ENCODE measurements at regions not wholly inside any gene's neighbourhood (a gene's known extent, or its start where the extent isn't known, plus 50 kb on each side); places are given as distances from the start of the nearest gene placed in this dataset.

DNA sequence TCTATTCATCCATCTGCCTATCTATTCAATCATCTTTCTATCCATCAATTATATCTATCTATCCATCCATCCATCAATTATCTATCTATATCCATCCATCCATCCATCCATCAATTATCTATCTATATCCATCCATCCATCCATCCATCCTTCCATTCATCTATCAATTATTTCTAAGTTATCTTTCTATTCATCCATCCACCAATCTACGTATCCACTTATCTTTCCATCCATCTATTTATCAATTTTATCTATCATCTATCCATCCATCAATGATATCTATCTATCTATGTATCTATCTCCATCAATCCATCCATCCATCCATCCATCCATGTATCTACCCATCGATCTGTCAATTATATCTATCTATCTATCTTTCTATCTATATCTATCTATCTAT lies 158.4 kb upstream of the ZKSCAN2 start:
- Histone ChIP-seq H3K27ac (ENCODE audit: low read depth, low read length) (no peak overlapping the region), H3K23me2 (ENCODE audit: low read depth, low read length) (no peaks in the 10 kb centered on the region; the same call in 1 of the 2 replicates), H3K4me3 (ENCODE audit: extremely low read depth in 1 of 4, insufficient read depth in 2 of 4, low read depth in 3 of 4, low read length in 4 of 4) (no peak overlapping the region), H3K56ac (replicated peaks; ENCODE audit: insufficient read length, low read depth, low read length) (peak overlapping the region; percentile 84), H3K9ac (replicated peaks in 1 of 4; ENCODE audit: extremely low read depth in 1 of 4, low read depth in 3 of 4, low read length in 3 of 4) (no peak overlapping the region), H2BK20ac (ENCODE audit: low read length) (no peak overlapping the region), H2BK12ac (ENCODE audit: low read depth, low read length) (no peak overlapping the region), H3K9me3 (ENCODE audit: insufficient read depth in 2 of 2, low read depth in 1 of 2, low read length in 1 of 2) (no peaks in the 10 kb centered on the region), H4K8ac (ENCODE audit: extremely low read depth, insufficient read depth, low read length) (no peak overlapping the region), H4K91ac (replicated peaks; ENCODE audit: insufficient read length, low read length) (no peak overlapping the region), H3K4me2 (ENCODE audit: insufficient read depth in 1 of 2, low read depth in 2 of 2, low read length in 2 of 2) (no peak overlapping the region), H2AK5ac (ENCODE audit: low read depth, low read length) (no peak overlapping the region), H4K5ac (ENCODE audit: insufficient read length, low read depth, low read length) (no peak overlapping the region), H3K36me3 (ENCODE audit: control insufficient read depth in 2 of 4, insufficient read depth in 4 of 4, low read length in 3 of 4) (no peaks in the 10 kb centered on the region), H2AFZ (ENCODE audit: low read length) (no peak overlapping the region), H3K79me1 (ENCODE audit: low read depth, low read length) (no peaks in the 10 kb centered on the region), H3K23ac (ENCODE audit: insufficient read length) (no peak overlapping the region), H3K14ac (ENCODE audit: insufficient read length) (no peak overlapping the region), H3K4me1 (replicated peaks in 1 of 4; ENCODE audit: control insufficient read depth in 3 of 4, insufficient read depth in 4 of 4, low read length in 3 of 4) (peaks cover 0 to 5% (median 0%) of the 10 kb centered on the region in 4 experiments; a peak in 1 of 7 replicates), H3K79me2 (ENCODE audit: control insufficient read depth in 1 of 2, insufficient read depth in 2 of 2, low read length in 2 of 2) (no peaks in the 10 kb centered on the region), H2BK15ac (ENCODE audit: low read length) (no peak overlapping the region), H3K18ac (ENCODE audit: extremely low read depth, low read length) (no peak overlapping the region), H3K27me3 (replicated peaks in 1 of 4; ENCODE audit: control insufficient read depth in 3 of 4, extremely low read depth in 1 of 4, insufficient read depth in 3 of 4, low read length in 3 of 4) (no peaks in the 10 kb centered on the region), H4K20me1 (replicated peaks in 1 of 2; ENCODE audit: control insufficient read depth in 1 of 2, insufficient read depth in 2 of 2, low read length in 2 of 2) (no peaks in the 10 kb centered on the region), H2BK5ac (ENCODE audit: low read depth, low read length) (no peak overlapping the region), H3K4ac (replicated peaks; ENCODE audit: insufficient read length, low read depth, low read length) (no peak overlapping the region), H2BK120ac (replicated peaks; ENCODE audit: low read depth, low read length) (no peak overlapping the region)
- no peak for DNase-seq (ENCODE audit: low read depth in 1 of 2, low spot score in 2 of 2)
- no peak for FAIRE-seq
- 86 to 100% methylated on average over 1 to 2 of the region's 2 CpGs for WGBS, 2 experiments (ENCODE audit: extremely low coverage in 1 of 2, insufficient coverage in 1 of 2, insufficient read length in 1 of 2, insufficient replicate concordance in 2 of 2, low coverage in 1 of 2, low lambda C conversion rate in 2 of 2, missing lambda C conversion rate in 1 of 2)
- ChIA-PET POLR2A (ENCODE audit: partially characterized antibody) (no interaction called here), CTCF (ENCODE audit: partially characterized antibody) (no interaction called here)
- TF ChIP-seq RXRA (IDR thresholded peaks at IDR 0.05; ENCODE audit: insufficient read depth, low read depth, low read length) (no peak), TEAD4 (IDR thresholded peaks at IDR 0.05; ENCODE audit: low read depth, low read length) (no peak), YY1 (IDR thresholded peaks at IDR 0.05; ENCODE audit: low read depth, low read length) (no peak), POU5F1 (IDR thresholded peaks at IDR 0.05; ENCODE audit: low read depth, low read length) (no peak)

Measured in H1 (cell line).